Endodermal cell (in vitro differentiated cells): ENCODE measurements at regions not wholly inside any gene's neighbourhood (a gene's known extent, or its start where the extent isn't known, plus 50 kb on each side); places are given as distances from the start of the nearest gene placed in this dataset.

Experiments
- DNase-seq: peaks from one replicate; pipeline ENCODE4 v3.0.0-alpha.2; 2017
- H3K27ac ChIP-seq: 2 replicates; pipeline ENCODE4 v1.5.1; 2013; ENCODE audit warnings: mild to moderate bottlenecking, low read depth, low read length, moderate library complexity
- H3K27me3 ChIP-seq: 2 replicates; pipeline ENCODE4 v1.6.1; 2013; ENCODE audit warnings: mild to moderate bottlenecking, low read length, moderate library complexity; ENCODE audit not compliant: insufficient read depth, control insufficient read depth, poor library complexity, severe bottlenecking
- H3K36me3 ChIP-seq: 2 replicates; pipeline ENCODE4 v1.7.0; 2013; ENCODE audit warnings: mild to moderate bottlenecking, low read length, moderate library complexity; ENCODE audit not compliant: control insufficient read depth, insufficient read depth
- H3K4me1 ChIP-seq: one replicate; pipeline ENCODE4 v1.7.0; 2013; ENCODE audit warnings: low read length; ENCODE audit not compliant: control insufficient read depth, insufficient read depth
- H3K4me3 ChIP-seq: 2 replicates; pipeline ENCODE4 v1.5.1; 2013; ENCODE audit warnings: mild to moderate bottlenecking, low read length, moderate library complexity
- H3K9ac ChIP-seq: 2 replicates; pipeline ENCODE4 v1.6.1; 2013; ENCODE audit warnings: mild to moderate bottlenecking, low read length, moderate library complexity; ENCODE audit not compliant: poor library complexity, severe bottlenecking; ENCODE audit errors: extremely low read depth
- H3K9me3 ChIP-seq: 2 replicates; pipeline ENCODE4 v1.6.1; 2013; ENCODE audit warnings: mild to moderate bottlenecking, low read length, moderate library complexity; ENCODE audit not compliant: control insufficient read depth
- H3K27ac Mint-ChIP-seq: 2 replicates; pipeline ENCODE4 v1.8.0; 2020; ENCODE audit warnings: mixed read lengths
- H3K27me3 Mint-ChIP-seq: 2 replicates; pipeline ENCODE4 v1.8.0; 2021; ENCODE audit warnings: mild to moderate bottlenecking, mixed read lengths; ENCODE audit not compliant: insufficient read depth
- H3K36me3 Mint-ChIP-seq: 2 replicates; pipeline ENCODE4 v1.8.0; 2020; ENCODE audit warnings: low read depth, mixed read lengths
- H3K4me1 Mint-ChIP-seq: 2 replicates; pipeline ENCODE4 v1.8.0; 2020; ENCODE audit warnings: mixed read lengths
- H3K4me3 Mint-ChIP-seq: 2 replicates; pipeline ENCODE4 v1.8.0; 2020; ENCODE audit warnings: mild to moderate bottlenecking, moderate library complexity, mixed read lengths
- H3K9me3 Mint-ChIP-seq: 2 replicates; pipeline ENCODE4 v1.8.0; 2020; ENCODE audit warnings: mild to moderate bottlenecking, mixed read lengths
- CTCF ChIP-seq: fragments of 200-600 bp; sonication (generic); conservative IDR thresholded peaks from 2 replicates; pipeline ENCODE4 v1.5.0; 2021; ENCODE audit warnings: antibody characterized with exemption, mild to moderate bottlenecking
- WGBS, 2 experiments: methylation state at CpG; one replicate each; pipeline versions ENCODE4 v1.1.5 to v1.1.7; 2013; ENCODE audit warnings: missing lambda C conversion rate in 2 of 2, mixed read lengths in 1 of 2; ENCODE audit not compliant: insufficient coverage in 1 of 2, insufficient read length in 1 of 2; 5-methylcytosine and 5-hydroxymethylcytosine counted together

GRCh38 chr5:116378777-116379121, 195.9 kb downstream of the SEMA6A start:
- Mint-ChIP-seq H3K4me3 (no peak overlapping the region), H3K9me3 (no peaks in the 10 kb centered on the region), H3K27me3 (no peaks in the 10 kb centered on the region), H3K4me1 (peaks cover 52% of the 10 kb centered on the region), H3K27ac (no peak overlapping the region), H3K36me3 (no peaks in the 10 kb centered on the region)
- peaks cover 16% of the 10 kb centered on the region for H3K4me1 ChIP-seq
- H3K9ac ChIP-seq = no peak overlapping the region
- no peaks in the 10 kb centered on the region for H3K9me3 ChIP-seq
- TF ChIP-seq CTCF = no peak
- H3K4me3 ChIP-seq = no peak overlapping the region
- no peak for DNase-seq
- 75 to 88% methylated on average over 1 to 5 of the region's 5 CpGs for WGBS, 2 experiments
- H3K36me3 ChIP-seq = no peaks in the 10 kb centered on the region
- peak overlapping the region; percentile 76 for H3K27ac ChIP-seq
- no peaks in the 10 kb centered on the region for H3K27me3 ChIP-seq

GRCh38 chr5:116378007-116378776, 196.4 kb downstream of the SEMA6A start:
- H3K4me1 ChIP-seq = peaks cover 15% of the 10 kb centered on the region
- H3K9me3 ChIP-seq = no peaks in the 10 kb centered on the region
- no peak overlapping the region for H3K4me3 Mint-ChIP-seq
- no peaks in the 10 kb centered on the region for H3K27me3 Mint-ChIP-seq
- no peak for TF ChIP-seq CTCF
- H3K27ac Mint-ChIP-seq = peak overlapping the region; percentile 57
- H3K4me3 ChIP-seq = no peak overlapping the region
- H3K27ac ChIP-seq = peak overlapping the region; percentile 76
- 87 to 88% methylated on average over 7 to 12 of the region's 12 CpGs for WGBS, 2 experiments
- no peaks in the 10 kb centered on the region for H3K9me3 Mint-ChIP-seq
- H3K36me3 ChIP-seq = no peaks in the 10 kb centered on the region
- peak; percentile 43 for DNase-seq
- H3K9ac ChIP-seq = no peak overlapping the region
- peaks cover 47% of the 10 kb centered on the region for H3K4me1 Mint-ChIP-seq
- no peaks in the 10 kb centered on the region for H3K36me3 Mint-ChIP-seq
- H3K27me3 ChIP-seq = no peaks in the 10 kb centered on the region

DNA sequence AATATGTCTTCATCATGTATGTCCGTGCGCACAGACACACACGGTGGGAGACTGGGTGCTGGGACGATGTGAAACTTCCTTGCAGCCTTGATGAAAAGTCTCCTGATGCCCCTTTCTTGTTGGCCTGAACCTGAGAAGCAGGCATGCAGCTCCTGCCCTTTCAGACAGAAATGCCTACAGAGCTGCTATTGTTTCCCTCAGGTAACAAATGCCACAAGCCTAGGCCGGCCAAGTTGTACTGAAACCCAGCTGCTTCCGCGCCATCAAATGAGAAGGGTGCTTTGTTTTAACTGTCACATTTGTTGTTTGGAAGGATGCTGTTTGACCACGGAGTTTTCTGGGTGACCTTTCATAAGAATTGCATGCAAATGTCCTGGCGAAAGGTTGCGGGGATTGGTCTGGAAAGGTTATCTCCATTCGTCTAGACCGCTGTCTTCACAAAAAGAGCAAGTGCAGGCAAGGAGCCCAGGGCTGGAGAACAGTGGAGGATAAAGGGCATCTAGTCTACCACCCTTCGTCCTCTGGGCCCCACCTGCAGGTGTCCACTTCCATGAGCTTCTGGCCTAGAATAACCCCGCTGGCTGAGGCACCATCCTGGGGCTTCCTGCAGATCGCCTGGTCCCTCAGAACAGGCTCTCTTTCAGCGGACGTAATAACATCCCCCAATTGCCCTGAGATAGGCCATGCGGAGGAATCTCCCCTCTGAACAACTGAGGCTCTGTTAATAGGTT, 197.2 kb downstream of the SEMA6A start:
- H3K9me3 ChIP-seq = no peaks in the 10 kb centered on the region
- H3K27ac Mint-ChIP-seq = no peak overlapping the region
- DNase-seq = no peak
- H3K4me3 ChIP-seq = no peak overlapping the region
- H3K4me1 Mint-ChIP-seq = peaks cover 39% of the 10 kb centered on the region
- no peaks in the 10 kb centered on the region for H3K27me3 Mint-ChIP-seq
- no peak for TF ChIP-seq CTCF
- no peaks in the 10 kb centered on the region for H3K27me3 ChIP-seq
- no peak overlapping the region for H3K4me3 Mint-ChIP-seq
- no peaks in the 10 kb centered on the region for H3K36me3 Mint-ChIP-seq
- peak overlapping the region; percentile 57 for H3K27ac ChIP-seq
- 90 to 91% methylated on average over 13 to 18 of the region's 18 CpGs for WGBS, 2 experiments
- peaks cover 8% of the 10 kb centered on the region for H3K4me1 ChIP-seq
- no peak overlapping the region for H3K9ac ChIP-seq
- no peaks in the 10 kb centered on the region for H3K9me3 Mint-ChIP-seq
- no peaks in the 10 kb centered on the region for H3K36me3 ChIP-seq
